A673 (cell line): ENCODE measurements at regions not wholly inside any gene's neighbourhood (a gene's known extent, or its start where the extent isn't known, plus 50 kb on each side); places are given as distances from the start of the nearest gene placed in this dataset.

Experiments
- BruUV-seq: library from RNA; stranded (reverse); fragments of 400-500 nt; replicated peaks from 2 replicates; lab custom pipeline; 2021; lab: Mats Ljungman, UMichigan
- CTCF ChIA-PET: fragments of 300-600 bp; sonication (Branson Sonifier 250); formaldehyde crosslinking; loops from one replicate; lab custom pipeline; 2022; ENCODE audit warnings: antibody characterized with exemption; lab: Charles Lee
- POLR2A ChIA-PET: fragments of 300-600 bp; sonication (Branson Sonifier 250); formaldehyde crosslinking; loops from one replicate; lab custom pipeline; 2022; ENCODE audit warnings: antibody characterized with exemption; ENCODE audit not compliant: low non-redundant PET; lab: Charles Lee
- DNase-seq: peaks from one replicate; pipeline ENCODE4 v3.0.0-alpha.2; 2015; ENCODE audit warnings: low spot score
- H3K27ac ChIP-seq: fragments of 200-600 bp; sonication (generic); 2 replicates; pipeline ENCODE4 v1.5.1; 2016; ENCODE audit warnings: mixed run types, low read depth, mild to moderate bottlenecking, mixed read lengths, antibody characterized with exemption, low read length; ENCODE audit not compliant: poor library complexity, severe bottlenecking
- H3K27me3 ChIP-seq: fragments of 200-600 bp; sonication (generic); replicated peaks from 2 replicates; pipeline ENCODE4 v1.6.1; 2017; ENCODE audit warnings: mixed run types, low read depth, mild to moderate bottlenecking, mixed read lengths, antibody characterized with exemption, low read length; ENCODE audit not compliant: insufficient read depth, poor library complexity
- H3K36me3 ChIP-seq: fragments of 200-600 bp; sonication (generic); 2 replicates; pipeline ENCODE4 v1.6.1; 2016; ENCODE audit warnings: mixed run types, mild to moderate bottlenecking, mixed read lengths, antibody characterized with exemption, low read length; ENCODE audit not compliant: insufficient read depth, poor library complexity, severe bottlenecking
- H3K4me1 ChIP-seq: fragments of 200-600 bp; sonication (generic); 2 replicates; pipeline ENCODE4 v1.6.1; 2017; ENCODE audit warnings: mixed run types, mild to moderate bottlenecking, mixed read lengths, antibody characterized with exemption, low read length; ENCODE audit not compliant: insufficient read depth, poor library complexity, severe bottlenecking
- H3K4me3 ChIP-seq: fragments of 200-600 bp; sonication (generic); 2 replicates; pipeline ENCODE4 v1.5.1; 2016; ENCODE audit warnings: low read depth, mixed run types, mild to moderate bottlenecking, mixed read lengths, low read length; ENCODE audit not compliant: poor library complexity, severe bottlenecking
- H3K9me3 ChIP-seq: fragments of 200-600 bp; sonication (generic); 2 replicates; pipeline ENCODE4 v1.6.1; 2016; ENCODE audit warnings: mixed run types, low read depth, mild to moderate bottlenecking, mixed read lengths, antibody characterized with exemption, low read length; ENCODE audit not compliant: poor library complexity, severe bottlenecking
- EZH2 ChIP-seq: fragments of 200-600 bp; sonication (generic); IDR thresholded peaks from 2 replicates; pipeline ENCODE4 v1.6.1; 2017; ENCODE audit warnings: borderline replicate concordance, low read depth, mild to moderate bottlenecking, mixed read lengths, antibody characterized with exemption, low read length; ENCODE audit not compliant: poor library complexity, severe bottlenecking
- intact Hi-C: fragments of 100-400 bp; cut with micrococcal nuclease; formaldehyde crosslinking; loops from one replicate; pipeline ENCODE4 v1.10.0; 2022; ENCODE audit not compliant: unreplicated experiment
- TF ChIP-seq, protein P1 (sequence below): fragments of 300-800, 200-600 bp; sonication (generic); conservative IDR thresholded peaks from 2 replicates; pipeline ENCODE4 v1.5.1; 2017; ENCODE audit warnings: low read depth, mild to moderate bottlenecking, antibody characterized with exemption, low read length, moderate library complexity, mixed read lengths

DNA sequence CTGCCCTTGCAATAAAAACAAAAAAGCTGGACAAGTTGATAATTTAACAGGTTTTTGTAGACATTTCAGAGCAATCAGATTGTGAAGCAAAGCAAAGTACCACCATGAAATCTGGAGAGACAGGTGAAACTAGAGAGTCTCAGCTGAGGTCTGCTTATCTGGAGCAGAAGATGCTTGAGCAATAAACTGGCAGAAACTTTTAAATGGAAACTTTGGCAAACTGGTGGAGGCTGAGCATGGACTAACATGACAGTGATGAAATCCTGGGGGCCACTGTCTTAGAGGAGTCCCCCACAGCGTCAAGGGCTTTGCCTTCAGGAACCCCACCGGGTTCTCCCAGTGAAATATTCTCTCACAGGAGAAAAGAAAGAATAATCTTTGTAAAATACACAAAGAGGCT lies 416.3 kb upstream of the B3GALT2 start:
- Histone ChIP-seq H3K27me3 (no peaks in the 10 kb centered on the region), H3K27ac (no peak overlapping the region), H3K4me3 (no peak overlapping the region), H3K36me3 (no peaks in the 10 kb centered on the region), H3K4me1 (no peaks in the 10 kb centered on the region), H3K9me3 (no peaks in the 10 kb centered on the region)
- ChIA-PET CTCF (no interaction called here), POLR2A (no interaction called here)
- no peak for DNase-seq
- intact Hi-C loops = no loop called here
- TF ChIP-seq EZH2 = no peak
- no TSS peak for BruUV-seq

GRCh38 chr1:193593147-193593885 lies 406.9 kb upstream of the B3GALT2 start:
- H3K9me3 ChIP-seq = no peaks in the 10 kb centered on the region
- TF ChIP-seq, protein P1, sequence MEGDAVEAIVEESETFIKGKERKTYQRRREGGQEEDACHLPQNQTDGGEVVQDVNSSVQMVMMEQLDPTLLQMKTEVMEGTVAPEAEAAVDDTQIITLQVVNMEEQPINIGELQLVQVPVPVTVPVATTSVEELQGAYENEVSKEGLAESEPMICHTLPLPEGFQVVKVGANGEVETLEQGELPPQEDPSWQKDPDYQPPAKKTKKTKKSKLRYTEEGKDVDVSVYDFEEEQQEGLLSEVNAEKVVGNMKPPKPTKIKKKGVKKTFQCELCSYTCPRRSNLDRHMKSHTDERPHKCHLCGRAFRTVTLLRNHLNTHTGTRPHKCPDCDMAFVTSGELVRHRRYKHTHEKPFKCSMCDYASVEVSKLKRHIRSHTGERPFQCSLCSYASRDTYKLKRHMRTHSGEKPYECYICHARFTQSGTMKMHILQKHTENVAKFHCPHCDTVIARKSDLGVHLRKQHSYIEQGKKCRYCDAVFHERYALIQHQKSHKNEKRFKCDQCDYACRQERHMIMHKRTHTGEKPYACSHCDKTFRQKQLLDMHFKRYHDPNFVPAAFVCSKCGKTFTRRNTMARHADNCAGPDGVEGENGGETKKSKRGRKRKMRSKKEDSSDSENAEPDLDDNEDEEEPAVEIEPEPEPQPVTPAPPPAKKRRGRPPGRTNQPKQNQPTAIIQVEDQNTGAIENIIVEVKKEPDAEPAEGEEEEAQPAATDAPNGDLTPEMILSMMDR = no peak
- TF ChIP-seq EZH2 = no peak
- no peaks in the 10 kb centered on the region for H3K36me3 ChIP-seq
- intact Hi-C loops = no loop called here
- no peak overlapping the region for H3K27ac ChIP-seq
- no peaks in the 10 kb centered on the region for H3K27me3 ChIP-seq
- H3K4me1 ChIP-seq = no peaks in the 10 kb centered on the region
- ChIA-PET POLR2A (no interaction called here), CTCF (no interaction called here)
- BruUV-seq = no TSS peak
- H3K4me3 ChIP-seq = no peak overlapping the region
- DNase-seq = no peak

GRCh38 chr1:193592317-193592716 lies 405.9 kb upstream of the B3GALT2 start:
- H3K4me3 ChIP-seq = no peak overlapping the region
- POLR2A ChIA-PET = no interaction called here
- H3K36me3 ChIP-seq = no peaks in the 10 kb centered on the region
- DNase-seq = no peak
- H3K27me3 ChIP-seq = no peaks in the 10 kb centered on the region
- TF ChIP-seq, protein P1 = no peak
- no peak for TF ChIP-seq EZH2
- no peaks in the 10 kb centered on the region for H3K4me1 ChIP-seq
- H3K27ac ChIP-seq = no peak overlapping the region
- intact Hi-C loops = no loop called here
- CTCF ChIA-PET = no interaction called here
- BruUV-seq = no TSS peak
- H3K9me3 ChIP-seq = no peaks in the 10 kb centered on the region

- ChIA-PET CTCF (no interaction called here), POLR2A (no interaction called here)
- DNase-seq = no peak
- H3K9me3 ChIP-seq = no peaks in the 10 kb centered on the region
- no peaks in the 10 kb centered on the region for H3K27me3 ChIP-seq
- intact Hi-C loops = no loop called here
- no TSS peak for BruUV-seq
- no peaks in the 10 kb centered on the region for H3K36me3 ChIP-seq
- no peak overlapping the region for H3K27ac ChIP-seq
- H3K4me3 ChIP-seq = no peak overlapping the region
- no peak for TF ChIP-seq EZH2
- TF ChIP-seq, protein P1 = no peak
- H3K4me1 ChIP-seq = no peaks in the 10 kb centered on the region
Observed at GRCh38 chr1:193590102-193590501, 403.7 kb upstream of the B3GALT2 start.
